Glomerular endothelial cell (primary cell): ENCODE measurements at regions not wholly inside any gene's neighbourhood (a gene's known extent, or its start where the extent isn't known, plus 50 kb on each side); places are given as distances from the start of the nearest gene placed in this dataset.
A peak's percentile ranks its signal among the peaks of the same experiment; 100 is the strongest.

Source experiments
- DNase-seq: peaks from one replicate; pipeline ENCODE4 v3.0.0-alpha.2; 2011; ENCODE audit warnings: low read depth, low spot score; ENCODE audit errors: extremely low read depth

GRCh38 chr6:165805636-165806035 is 142.6 kb upstream of the PDE10A start:
- DNase-seq, result no peak

- no peak for DNase-seq
Observed at GRCh38 chr6:165805067-165805555, 142.1 kb upstream of the PDE10A start.

GRCh38 chr6:165804331-165805066 is 141.5 kb upstream of the PDE10A start:
- DNase-seq, result no peak

GRCh38 chr6:165800337-165800736 is 137.3 kb upstream of the PDE10A start:
- no peak for DNase-seq

- DNase-seq, result no peak
Observed at GRCh38 chr6:165799391-165800153, 136.5 kb upstream of the PDE10A start.

- no peak for DNase-seq
Observed at GRCh38 chr6:165798991-165799390, 135.9 kb upstream of the PDE10A start.

GRCh38 chr6:165794179-165794601 is 131.1 kb upstream of the PDE10A start:
- DNase-seq, result no peak

- no peak for DNase-seq
Observed at GRCh38 chr6:165793287-165793825, 130.3 kb upstream of the PDE10A start.

GRCh38 chr6:165791876-165792437 is 128.9 kb upstream of the PDE10A start:
- no peak for DNase-seq

GRCh38 chr6:165791306-165791705 is 128.3 kb upstream of the PDE10A start:
- no peak for DNase-seq

GRCh38 chr6:165782812-165783211 is 119.8 kb upstream of the PDE10A start:
- DNase-seq, result no peak

GRCh38 chr6:165782134-165782533 is 119.1 kb upstream of the PDE10A start:
- no peak for DNase-seq

GRCh38 chr6:165777680-165778079 is 114.6 kb upstream of the PDE10A start:
- DNase-seq, result no peak

- no peak for DNase-seq
Observed at GRCh38 chr6:165776691-165777090, 113.7 kb upstream of the PDE10A start.

GRCh38 chr6:165775721-165776120 is 112.7 kb upstream of the PDE10A start:
- no peak for DNase-seq

- peak; percentile 99 for DNase-seq
Observed at GRCh38 chr6:165774903-165775601, 112.0 kb upstream of the PDE10A start.

- DNase-seq, result no peak
Observed at GRCh38 chr6:165770397-165771082, 107.5 kb upstream of the PDE10A start.

- DNase-seq, result no peak
Observed at GRCh38 chr6:165769884-165770283, 106.8 kb upstream of the PDE10A start.

GRCh38 chr6:165769401-165769800 is 106.4 kb upstream of the PDE10A start:
- no peak for DNase-seq

GRCh38 chr6:165768961-165769360 is 105.9 kb upstream of the PDE10A start:
- DNase-seq, result no peak
